Stimulated activated CD8-positive, alpha-beta memory T cell treated with anti-CD3 and anti-CD28 coated beads, Interleukin-15, amount 100 ng/mL, for 48 hours (primary cell): ENCODE measurements at regions not wholly inside any gene's neighbourhood (a gene's known extent, or its start where the extent isn't known, plus 50 kb on each side); places are given as distances from the start of the nearest gene placed in this dataset.

ENCODE experiments used
- DNase-seq, 2 donors: peaks; one replicate each; pipeline ENCODE4 v3.0.0-alpha.2; 2020; ENCODE audit warnings: low read depth in 2 of 2

DNA sequence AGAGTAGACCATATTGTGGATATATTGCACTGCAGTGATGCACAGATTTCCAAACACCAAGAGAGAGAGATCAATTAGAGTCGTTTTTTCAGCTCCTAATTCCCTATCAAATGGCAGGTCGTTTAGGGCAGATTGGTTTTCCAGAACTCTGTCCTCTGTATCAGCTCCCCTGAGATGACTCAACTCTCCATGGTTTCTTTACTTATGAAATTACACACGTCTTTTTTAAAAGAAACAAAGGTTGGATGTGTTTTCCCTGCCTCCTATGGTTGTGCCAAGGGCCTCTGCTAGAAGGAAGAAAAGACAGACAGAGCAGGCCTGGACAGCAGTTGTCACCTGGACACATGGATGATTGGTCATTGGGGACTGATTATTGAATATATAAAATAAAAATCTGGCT is 478.1 kb upstream of the NBEA start:
- DNase-seq, result no peak

DNA sequence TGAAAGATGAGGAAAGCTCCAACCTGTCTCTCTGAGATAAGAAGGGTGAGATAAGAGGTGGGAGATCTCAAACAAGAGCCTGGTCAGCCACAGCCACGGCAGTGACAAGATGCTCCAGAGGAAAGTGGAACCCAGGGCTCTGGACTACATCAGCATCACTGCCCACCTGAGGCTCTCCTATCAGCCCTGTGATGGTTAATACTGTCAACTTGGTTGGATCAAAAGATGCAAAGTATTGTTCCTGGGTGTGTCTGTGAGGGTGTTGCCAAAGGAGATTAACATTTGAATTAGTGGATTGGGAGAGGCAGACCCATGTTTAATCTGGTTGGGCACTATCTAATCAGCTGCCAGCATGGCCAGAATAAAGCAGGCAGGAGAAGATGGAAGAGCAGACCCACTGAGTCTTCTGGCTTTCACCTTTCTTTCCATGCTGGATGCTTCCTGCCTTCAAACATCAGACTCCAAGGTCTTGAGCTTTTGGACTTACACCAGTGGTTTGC is 476.6 kb upstream of the NBEA start:
- DNase-seq, result no peak

DNA sequence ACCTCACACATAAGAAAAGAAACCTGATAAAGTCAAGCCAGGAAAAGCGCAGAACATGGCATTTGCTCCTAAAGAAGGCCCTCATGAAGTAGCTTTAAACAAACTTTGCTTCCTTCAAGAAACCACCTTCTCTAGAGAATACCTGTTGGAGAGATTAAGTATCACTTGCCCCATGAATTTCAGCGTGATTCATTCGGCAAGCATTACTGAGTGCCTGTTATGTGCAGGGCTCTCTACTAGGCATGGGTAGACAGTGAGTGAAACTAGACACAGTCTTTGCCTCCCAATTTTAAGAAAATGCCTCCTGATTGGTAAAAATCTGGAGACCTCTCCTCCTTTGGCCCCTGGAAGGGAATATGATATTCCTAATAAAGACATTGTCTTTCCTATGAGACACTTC is 475.8 kb upstream of the NBEA start:
- DNase-seq, result no peak

DNA sequence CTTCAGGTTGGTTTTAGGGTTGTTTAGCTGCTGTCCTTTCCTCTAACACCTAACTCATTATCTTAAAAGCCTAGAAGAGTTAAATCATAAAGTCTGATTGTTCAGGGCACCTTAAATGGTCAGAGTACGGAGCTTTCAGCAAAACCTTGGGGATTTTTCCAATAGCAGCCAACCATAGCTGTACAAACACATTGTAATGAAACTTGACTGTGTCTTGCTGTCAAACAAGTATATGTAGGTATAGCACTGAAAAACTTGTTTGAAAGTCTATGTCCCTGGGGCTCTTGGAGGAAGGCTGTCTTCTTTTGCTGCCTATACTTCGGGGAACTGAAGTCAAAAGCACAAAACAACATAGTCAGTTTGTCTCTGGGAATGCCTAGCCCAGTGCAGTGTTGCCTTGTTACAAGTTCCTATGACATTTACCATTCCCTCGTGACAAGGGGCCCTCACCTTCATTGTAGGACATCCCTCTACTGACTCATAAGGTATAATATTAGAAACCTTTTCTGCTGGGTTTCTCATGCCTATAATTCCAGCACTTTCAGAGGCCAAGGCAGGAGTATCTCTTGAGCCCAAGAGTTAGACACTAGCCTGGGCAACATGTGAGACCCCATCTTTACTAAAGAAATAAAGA is 474.5 kb upstream of the NBEA start:
- no peak for DNase-seq

DNA sequence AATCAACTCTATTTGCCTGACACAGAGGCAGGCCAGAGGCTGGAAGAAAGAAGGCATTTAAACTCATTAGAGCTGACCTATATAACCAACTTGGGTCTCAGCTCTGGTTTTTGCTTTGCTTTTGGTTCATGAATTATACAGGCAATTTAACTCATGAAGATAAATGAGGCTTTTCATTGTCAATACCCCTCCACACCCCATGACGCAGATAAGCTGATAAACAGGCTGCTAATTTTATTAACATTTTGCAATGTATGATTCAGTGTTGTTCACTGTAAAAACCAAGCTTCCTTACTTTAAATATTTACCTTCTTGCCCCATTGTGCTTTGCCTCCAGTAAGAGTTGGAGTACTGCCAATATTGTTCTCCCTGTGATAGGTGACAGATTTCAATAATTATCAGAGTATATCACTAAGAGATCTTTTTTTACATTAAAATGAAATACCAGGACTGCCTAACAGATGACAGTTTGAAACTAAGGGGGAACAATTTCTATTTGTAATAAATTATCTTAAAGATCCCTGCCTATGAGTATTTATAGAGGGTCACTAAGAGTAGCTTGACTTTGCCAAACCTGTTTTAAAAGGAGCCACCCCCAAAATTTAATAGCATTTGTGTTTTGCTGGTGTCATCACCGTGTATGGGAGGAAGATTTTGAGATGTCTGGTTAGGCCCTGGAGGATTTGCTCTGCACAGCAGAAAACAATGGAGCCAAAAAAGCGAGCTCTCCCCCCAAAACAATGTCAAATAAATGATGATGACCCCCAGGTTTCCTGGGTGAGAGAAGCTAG is 472.7 kb upstream of the NBEA start:
- DNase-seq, result no peak

DNA sequence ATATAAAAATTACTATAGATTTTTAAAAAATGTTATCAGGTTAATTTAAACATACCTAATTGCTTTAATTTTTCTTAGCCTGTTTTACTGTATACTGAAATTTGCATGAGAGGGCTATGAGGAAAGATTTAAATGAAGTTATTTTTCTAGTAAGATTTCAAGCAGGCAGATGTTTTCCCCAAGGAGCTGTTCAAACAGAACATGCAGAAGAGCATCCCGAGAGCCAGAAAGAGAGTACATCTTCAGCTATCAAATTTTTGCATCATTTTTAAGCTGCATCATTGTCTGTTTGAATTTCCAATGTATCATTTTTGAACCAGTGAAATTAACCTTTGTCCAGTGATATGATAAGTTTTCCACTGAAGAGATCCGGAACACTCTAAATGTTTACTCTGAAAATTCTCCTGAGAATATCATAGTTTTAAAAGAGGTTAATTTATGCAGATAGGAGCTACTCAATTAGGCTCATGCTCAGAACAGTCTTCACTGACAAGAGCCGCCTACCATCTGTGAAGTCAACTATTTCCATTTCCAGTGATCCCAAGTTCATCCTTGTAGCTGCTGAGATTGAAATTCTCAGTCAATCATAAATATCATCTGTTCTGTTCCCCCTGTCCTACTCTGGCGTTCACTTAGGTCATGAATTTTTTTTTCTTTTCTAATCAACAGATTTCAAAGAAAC is 467.7 kb upstream of the NBEA start:
- DNase-seq, result no peak

DNA sequence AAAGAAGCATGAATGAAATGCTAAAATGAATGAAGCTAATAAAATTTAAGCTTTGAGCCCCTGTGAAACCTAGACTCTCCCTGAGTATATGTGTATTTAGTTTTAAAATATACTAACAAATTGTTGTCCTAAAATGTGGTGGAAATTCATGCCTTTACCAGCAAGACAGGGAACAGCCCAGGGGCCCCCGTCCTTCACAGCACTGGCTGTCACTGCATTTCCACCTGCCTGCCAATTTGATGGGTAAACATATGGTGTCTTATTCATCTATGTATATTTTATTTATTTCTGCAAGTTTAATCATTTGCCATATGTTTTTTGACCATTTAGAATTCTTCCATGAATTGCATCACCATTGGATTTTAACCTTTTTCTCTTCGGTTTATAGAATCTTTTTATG is 463.7 kb upstream of the NBEA start:
- no peak for DNase-seq

DNA sequence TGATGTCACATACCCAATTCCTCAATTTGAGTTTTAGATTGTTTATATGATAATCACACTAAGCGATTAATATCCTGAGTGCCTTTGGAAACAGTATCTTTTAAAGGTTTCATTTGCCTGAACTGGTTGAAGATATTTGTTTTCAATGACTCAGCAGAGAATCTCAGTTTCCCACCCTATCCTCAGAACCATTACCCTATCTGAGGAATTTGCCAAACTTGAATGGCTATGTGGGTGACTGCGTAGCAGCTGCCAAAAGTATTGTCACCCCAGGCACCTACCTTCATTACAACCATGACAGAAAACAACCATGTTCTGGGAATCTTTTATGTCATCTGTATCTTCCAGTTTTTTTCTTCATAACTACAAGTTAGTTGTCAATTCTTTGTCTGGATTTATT is 440.1 kb upstream of the NBEA start:
- no peak for DNase-seq

DNA sequence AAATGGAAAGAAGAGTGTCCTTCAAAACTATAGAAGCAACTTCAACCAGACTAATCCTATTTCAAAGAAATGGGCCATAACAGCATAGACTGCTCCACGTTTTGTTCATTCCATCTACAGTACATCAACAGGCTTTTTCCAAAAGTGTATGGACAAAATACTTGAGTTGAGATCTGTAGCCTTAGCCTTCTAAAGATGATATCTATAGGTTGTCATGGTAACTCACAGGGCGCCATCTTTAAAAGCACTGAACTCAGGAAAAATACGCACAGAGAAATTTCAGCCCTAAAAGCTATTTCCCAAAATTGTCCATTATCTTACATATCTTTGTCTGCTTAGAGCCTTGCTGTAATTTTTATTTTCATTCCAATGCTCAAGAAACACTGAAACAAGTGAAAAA is 439.4 kb upstream of the NBEA start:
- no peak for DNase-seq

DNA sequence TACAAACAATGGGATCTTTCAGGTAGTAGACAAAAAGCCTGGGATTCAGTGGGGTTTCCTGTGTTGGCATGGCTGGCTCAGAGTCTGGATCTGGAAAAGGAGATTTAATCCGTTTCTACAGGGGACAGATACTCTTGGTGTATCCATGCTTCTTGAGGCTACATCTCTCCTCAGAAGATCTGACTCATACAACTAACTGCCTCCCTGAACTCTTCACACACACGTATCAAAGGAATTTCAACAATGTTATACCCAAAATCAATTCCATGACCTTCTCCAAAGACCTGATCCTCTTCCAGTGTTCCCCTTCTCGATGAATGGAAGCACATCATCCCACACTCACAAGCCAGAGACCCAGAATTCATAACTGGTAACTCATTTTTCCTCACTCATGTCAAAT is 435.3 kb upstream of the NBEA start:
- DNase-seq, result no peak

DNA sequence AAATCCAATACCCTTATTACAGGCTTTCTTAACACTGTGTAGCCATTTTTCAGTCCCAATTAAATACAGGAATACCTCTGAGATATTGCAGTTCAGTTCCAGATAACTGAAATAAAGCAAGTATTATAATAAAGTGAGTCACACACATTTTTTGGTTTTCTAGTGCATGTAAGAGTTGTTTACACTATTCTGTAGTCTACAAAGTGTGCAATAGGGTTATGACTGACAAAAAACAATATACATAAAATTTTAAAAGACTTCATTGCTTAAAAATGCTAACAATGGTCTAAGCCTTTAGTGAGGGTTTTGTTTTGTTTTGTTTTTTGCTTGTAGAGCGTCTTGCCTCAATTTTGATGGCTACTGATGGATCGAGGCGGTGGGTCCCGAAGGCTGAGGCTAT is 434.4 kb upstream of the NBEA start:
- DNase-seq, result no peak

DNA sequence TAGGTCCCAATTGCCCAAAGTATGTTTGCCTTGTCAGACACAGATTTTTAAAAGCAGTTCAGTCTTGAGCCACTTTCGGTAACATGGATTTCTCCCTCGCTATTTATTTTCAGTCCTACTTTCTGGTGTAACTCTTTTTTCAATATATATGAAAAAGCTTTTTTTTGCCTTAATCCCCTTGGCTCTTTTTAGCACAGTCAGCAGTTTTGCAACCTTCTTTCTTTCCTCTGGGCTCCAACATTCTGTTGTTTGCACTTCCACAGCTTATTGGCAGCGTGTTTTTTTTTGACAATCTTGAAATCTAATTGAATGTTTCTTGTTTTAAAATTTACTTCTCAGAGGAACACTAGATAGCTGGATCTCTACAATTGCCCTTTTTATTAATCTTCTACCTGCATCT is 429.3 kb upstream of the NBEA start:
- DNase-seq, result no peak

DNA sequence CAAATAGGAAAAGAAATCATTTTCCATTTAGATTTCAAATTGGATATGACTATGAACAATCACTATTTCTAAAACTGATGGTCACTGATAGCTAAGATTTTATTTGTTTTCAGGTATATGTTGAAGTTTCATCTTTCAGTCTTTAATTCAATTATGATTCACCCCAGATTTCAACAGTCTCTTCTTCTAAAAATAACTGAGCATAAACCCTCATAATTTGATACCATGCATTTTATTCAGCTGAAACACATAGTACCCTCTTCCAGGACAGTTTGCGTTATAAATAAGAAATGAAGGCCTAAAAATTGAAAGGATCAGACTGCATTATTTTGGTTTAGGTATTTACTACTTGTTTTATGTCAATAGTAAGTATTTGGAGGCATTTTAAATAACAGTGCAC is 428.5 kb upstream of the NBEA start:
- DNase-seq, result no peak

DNA sequence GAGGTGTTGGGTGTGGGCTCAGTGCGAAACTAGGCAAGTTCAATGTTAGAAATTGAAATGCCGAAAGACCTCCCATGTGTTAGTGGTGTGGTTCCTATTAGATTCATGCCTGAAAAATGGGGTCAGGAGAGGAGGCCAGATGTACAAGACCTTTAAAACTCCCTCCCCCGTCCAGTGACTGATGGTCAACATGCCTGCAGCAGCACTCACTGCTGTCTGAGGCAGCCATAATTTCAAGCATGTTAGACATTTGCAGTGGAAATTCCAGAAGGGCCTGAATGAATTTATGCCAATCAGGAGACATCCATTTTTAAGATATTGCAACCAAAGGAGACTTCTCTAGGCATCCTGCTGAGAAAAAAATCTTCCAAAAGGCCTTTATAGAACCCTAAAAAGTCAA is 426.9 kb upstream of the NBEA start:
- no peak for DNase-seq

DNA sequence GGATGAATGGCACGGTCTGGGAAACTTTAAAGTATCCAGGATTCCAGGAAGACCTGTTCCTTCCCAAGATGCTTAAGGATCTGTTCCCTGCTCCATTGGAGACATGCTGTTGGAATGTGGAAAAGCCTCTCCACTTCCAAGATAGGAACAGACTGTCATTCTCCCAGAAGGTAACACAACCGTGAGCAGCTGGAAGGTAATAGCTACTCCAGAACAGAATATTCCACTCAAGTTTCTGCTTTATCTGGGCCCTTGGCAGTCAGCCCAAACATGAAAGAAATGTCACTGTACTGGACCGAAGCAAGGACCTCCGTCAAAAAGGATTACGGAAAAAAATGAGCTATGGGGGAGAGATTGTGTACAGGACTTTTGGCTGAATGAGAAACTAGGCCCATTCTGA is 420.9 kb upstream of the NBEA start:
- DNase-seq, result no peak

DNA sequence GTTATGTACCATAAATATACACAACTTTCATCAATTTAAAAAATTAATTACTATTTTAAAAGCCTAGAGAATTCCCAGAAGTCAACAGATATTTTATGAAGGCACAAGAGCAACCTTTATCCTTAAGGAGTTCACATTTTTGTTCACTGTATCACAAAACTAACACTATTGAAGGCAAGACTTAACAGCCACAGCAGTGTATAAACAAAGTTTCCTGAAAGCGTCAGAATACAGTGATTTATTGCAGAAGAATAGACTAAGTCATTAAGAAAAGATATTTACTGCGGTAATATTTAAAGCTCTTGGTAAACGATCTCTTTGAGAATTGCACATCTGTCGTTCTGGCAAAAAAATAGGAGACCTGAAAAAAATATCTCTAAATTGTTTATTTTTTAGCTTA is 419.3 kb upstream of the NBEA start:
- no peak for DNase-seq

DNA sequence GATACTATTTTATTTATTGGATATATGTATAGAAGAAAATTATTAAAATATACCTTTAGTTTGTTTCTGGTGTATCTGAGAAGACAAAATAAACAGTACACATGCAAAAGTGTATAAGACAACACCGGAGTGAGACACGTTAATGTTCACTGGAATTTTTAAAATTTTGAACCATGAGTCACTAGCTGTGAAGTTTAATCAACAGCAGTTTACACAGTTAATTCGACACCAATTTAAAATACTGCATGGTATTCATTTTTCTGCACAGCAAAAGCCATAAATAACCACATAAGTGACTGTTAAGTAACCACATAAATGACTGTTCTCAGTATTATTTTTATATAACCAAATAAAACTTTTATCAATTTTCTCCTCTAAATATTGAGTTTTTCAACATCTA is 418.7 kb upstream of the NBEA start:
- no peak for DNase-seq

DNA sequence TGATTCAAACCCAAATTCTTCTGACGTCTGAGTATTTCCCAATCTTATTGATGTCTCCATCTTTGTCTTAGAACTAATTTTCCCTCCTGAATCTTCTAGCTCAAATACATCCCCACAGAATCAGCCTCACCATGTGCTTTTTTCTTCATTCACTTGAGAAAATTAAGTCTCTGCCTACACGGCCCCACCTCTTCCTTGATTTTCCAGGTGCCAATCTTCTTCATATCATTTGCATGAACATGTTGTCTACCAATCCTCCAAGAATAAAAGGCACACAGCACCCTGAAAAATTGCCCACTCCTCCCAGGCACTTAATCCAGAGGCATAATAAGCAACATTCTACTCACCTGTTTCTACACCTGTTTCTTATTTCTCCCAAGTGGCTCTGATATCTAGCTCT is 408.1 kb upstream of the NBEA start:
- no peak for DNase-seq

DNA sequence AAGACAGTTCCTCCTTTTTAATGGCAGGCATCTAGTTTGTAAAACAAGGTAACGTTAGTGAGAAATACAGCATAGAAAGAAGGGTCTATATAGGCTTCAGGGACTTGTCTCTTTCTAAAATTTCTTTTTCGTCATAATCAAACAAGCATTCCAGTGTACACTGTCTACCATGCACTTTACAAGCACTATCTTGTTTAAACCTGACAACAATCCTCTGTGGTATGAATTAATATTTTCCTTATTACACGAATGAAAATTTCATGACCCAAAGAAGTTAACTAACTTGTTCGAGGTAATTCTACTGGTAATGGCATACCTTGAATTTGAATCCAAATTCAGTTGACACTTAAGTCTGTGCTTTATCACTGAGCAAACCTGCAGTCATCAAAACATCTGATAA is 399.7 kb upstream of the NBEA start:
- no peak for DNase-seq

DNA sequence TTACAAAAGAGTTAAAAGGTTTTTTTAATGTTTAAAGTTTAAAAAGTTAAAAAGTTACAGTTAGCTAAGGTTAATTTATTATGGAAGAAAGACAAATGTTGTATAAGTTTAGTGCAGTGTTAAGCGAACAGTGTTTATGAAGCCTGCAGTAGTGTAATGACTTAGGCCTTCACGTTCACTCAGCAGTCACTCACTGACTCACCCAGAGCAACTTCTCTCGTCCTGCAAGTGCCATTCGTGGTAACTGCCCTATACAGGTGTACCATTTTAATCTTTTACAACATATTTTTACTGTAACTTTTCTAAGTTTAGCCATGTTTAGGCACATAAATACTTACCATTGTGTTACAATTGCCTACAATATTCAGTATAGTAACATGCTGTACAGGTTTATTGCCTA is 398.2 kb upstream of the NBEA start:
- DNase-seq, result no peak

DNA sequence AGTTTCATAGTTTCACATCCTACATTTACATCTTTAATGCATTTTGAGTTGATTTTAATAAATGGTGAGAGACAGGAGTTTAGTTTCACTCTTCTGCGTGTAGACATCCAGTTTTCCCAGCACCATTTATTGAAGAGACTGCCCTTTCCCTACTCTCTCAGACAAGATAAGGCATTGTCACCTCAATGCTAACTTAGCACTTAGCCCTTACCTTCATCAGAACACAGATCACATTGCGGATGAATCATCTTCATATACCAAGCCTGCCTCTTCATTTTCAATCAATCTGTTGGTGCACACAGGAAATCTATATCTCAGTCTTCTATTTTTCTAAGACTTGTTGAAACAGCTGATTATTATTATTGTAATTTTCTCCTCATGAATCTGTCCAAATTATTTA is 396.6 kb upstream of the NBEA start:
- no peak for DNase-seq

DNA sequence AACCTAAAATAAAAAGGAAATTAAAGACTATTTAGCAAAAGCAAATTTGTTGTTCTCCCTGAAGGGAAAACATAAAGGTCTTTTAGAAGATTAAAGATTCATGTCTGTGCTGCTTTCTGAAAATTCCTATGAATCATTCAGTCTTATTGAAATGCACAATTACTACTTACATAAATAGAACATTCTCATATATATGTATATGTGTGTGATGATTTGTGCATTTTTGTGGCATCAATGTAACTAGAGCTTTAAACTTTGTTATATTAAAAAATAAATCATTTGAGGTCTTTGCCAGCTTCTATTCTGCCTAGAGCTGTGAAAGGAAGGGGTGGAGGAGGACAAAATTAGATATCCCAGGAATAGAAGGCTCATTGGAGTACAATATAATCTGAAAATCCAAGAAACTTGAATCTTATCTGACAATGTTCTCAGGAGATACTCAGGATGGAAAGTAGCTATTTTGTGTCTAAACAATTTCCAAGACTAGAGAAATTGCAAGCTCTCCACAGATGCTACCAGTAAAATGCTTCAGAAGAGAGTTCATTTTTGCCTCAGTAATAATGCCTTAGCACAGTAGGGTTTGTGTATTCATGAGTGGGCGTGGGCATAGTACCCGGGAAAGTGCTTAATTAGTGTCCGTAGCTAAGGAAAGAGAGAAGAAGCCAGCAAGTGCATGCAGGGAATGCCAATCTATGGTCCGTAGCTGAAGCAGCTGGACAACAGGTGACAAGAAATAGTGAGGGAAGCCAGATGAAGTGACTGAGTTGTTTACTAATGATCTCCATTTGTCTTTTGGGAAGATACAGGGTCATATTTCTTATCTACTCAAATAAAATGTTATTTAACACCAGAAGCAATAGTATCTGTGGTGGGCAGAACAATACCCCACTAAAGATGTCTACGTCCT is 395.5 kb upstream of the NBEA start:
- no peak for DNase-seq
